KMS-11 (cell line): ENCODE measurements at regions not wholly inside any gene's neighbourhood (a gene's known extent, or its start where the extent isn't known, plus 50 kb on each side); places are given as distances from the start of the nearest gene placed in this dataset.

ENCODE experiments used
- H2AFZ ChIP-seq: fragments of 200-600 bp; sonication (generic); 2 replicates; pipeline ENCODE4 v1.6.1; 2016; ENCODE audit warnings: antibody characterized with exemption, mixed run types, low read depth
- H3K27ac ChIP-seq: fragments of 200-600 bp; sonication (generic); 2 replicates; pipeline ENCODE4 v1.6.1; 2016; ENCODE audit warnings: mild to moderate bottlenecking, mixed run types
- H3K27me3 ChIP-seq: fragments of 200-600 bp; sonication (generic); 2 replicates; pipeline ENCODE4 v1.6.1; 2017; ENCODE audit warnings: mild to moderate bottlenecking, low read depth, mixed run types, moderate library complexity; ENCODE audit not compliant: insufficient read depth
- H3K36me3 ChIP-seq: fragments of 200-600 bp; sonication (generic); 2 replicates; pipeline ENCODE4 v1.6.1; 2017; ENCODE audit warnings: mild to moderate bottlenecking, mixed run types; ENCODE audit not compliant: insufficient read depth
- H3K4me1 ChIP-seq: fragments of 200-600 bp; sonication (generic); 2 replicates; pipeline ENCODE4 v1.6.1; 2016; ENCODE audit warnings: mild to moderate bottlenecking, low read depth, mixed run types; ENCODE audit not compliant: poor library complexity, severe bottlenecking
- H3K4me2 ChIP-seq: fragments of 200-600 bp; sonication (generic); 2 replicates; pipeline ENCODE4 v1.7.0; 2016; ENCODE audit warnings: mild to moderate bottlenecking, mixed run types
- H3K4me3 ChIP-seq: fragments of 200-600 bp; sonication (generic); IDR thresholded peaks from 2 replicates; pipeline ENCODE4 v1.6.1; 2017; ENCODE audit warnings: low read depth, low read length, mixed read lengths; ENCODE audit not compliant: insufficient read depth
- H3K79me2 ChIP-seq: fragments of 200-600 bp; sonication (generic); 2 replicates; pipeline ENCODE4 v1.6.1; 2016; ENCODE audit warnings: low read depth, mixed run types; ENCODE audit not compliant: insufficient read depth
- H3K9ac ChIP-seq: fragments of 200-600 bp; sonication (generic); 2 replicates; pipeline ENCODE4 v1.6.1; 2016; ENCODE audit warnings: mild to moderate bottlenecking, mixed run types
- H4K20me1 ChIP-seq: fragments of 200-600 bp; sonication (generic); 2 replicates; pipeline ENCODE4 v1.6.1; 2016; ENCODE audit warnings: mild to moderate bottlenecking, mixed run types; ENCODE audit not compliant: insufficient read depth
- CTCF ChIP-seq: fragments of 200-600 bp; sonication (generic); conservative IDR thresholded peaks from 2 replicates; pipeline ENCODE4 v1.6.1; 2017; ENCODE audit warnings: low read depth, mild to moderate bottlenecking, antibody characterized with exemption, low read length, moderate library complexity, mixed read lengths

- Histone ChIP-seq H3K9ac (no peak overlapping the region), H3K36me3 (no peaks in the 10 kb centered on the region), H3K27me3 (no peaks in the 10 kb centered on the region), H3K4me1 (peaks cover 13% of the 10 kb centered on the region), H2AFZ (no peak overlapping the region), H3K79me2 (no peaks in the 10 kb centered on the region), H3K4me2 (no peak overlapping the region), H4K20me1 (no peaks in the 10 kb centered on the region), H3K4me3 (no peak overlapping the region), H3K27ac (no peak overlapping the region)
- TF ChIP-seq CTCF, result no peak
Observed at GRCh38 chr7:124645704-124646103, 119.9 kb downstream of the GPR37 start.

GRCh38 chr7:124643311-124643811, 122.2 kb downstream of the GPR37 start:
- Histone ChIP-seq H2AFZ (no peak overlapping the region), H3K9ac (no peak overlapping the region), H3K27ac (no peak overlapping the region), H3K27me3 (no peaks in the 10 kb centered on the region), H3K79me2 (no peaks in the 10 kb centered on the region), H3K4me3 (no peak overlapping the region), H4K20me1 (no peaks in the 10 kb centered on the region), H3K4me2 (no peak overlapping the region), H3K36me3 (no peaks in the 10 kb centered on the region), H3K4me1 (no peaks in the 10 kb centered on the region)
- no peak for TF ChIP-seq CTCF

GRCh38 chr7:124635416-124635815, 130.2 kb downstream of the GPR37 start:
- H3K4me3 ChIP-seq, result no peak overlapping the region
- H3K9ac ChIP-seq, result no peak overlapping the region
- no peaks in the 10 kb centered on the region for H3K4me1 ChIP-seq
- no peak overlapping the region for H3K27ac ChIP-seq
- H4K20me1 ChIP-seq, result no peaks in the 10 kb centered on the region
- no peaks in the 10 kb centered on the region for H3K79me2 ChIP-seq
- H3K4me2 ChIP-seq, result no peak overlapping the region
- no peak for TF ChIP-seq CTCF
- H2AFZ ChIP-seq, result no peak overlapping the region
- no peaks in the 10 kb centered on the region for H3K27me3 ChIP-seq
- H3K36me3 ChIP-seq, result no peaks in the 10 kb centered on the region

- no peak overlapping the region for H2AFZ ChIP-seq
- no peak overlapping the region for H3K4me2 ChIP-seq
- no peak overlapping the region for H3K27ac ChIP-seq
- no peaks in the 10 kb centered on the region for H3K27me3 ChIP-seq
- no peaks in the 10 kb centered on the region for H4K20me1 ChIP-seq
- no peaks in the 10 kb centered on the region for H3K4me1 ChIP-seq
- H3K36me3 ChIP-seq, result no peaks in the 10 kb centered on the region
- no peaks in the 10 kb centered on the region for H3K79me2 ChIP-seq
- H3K9ac ChIP-seq, result no peak overlapping the region
- no peak for TF ChIP-seq CTCF
- H3K4me3 ChIP-seq, result no peak overlapping the region
Observed at GRCh38 chr7:124633740-124634139, 131.9 kb downstream of the GPR37 start.
